HCT116 (cell line): ENCODE measurements at regions not wholly inside any gene's neighbourhood (a gene's known extent, or its start where the extent isn't known, plus 50 kb on each side); places are given as distances from the start of the nearest gene placed in this dataset.

Source experiments
- ATAC-seq: fragments of 200-7000 bp; cut with Tn5 transposase; 2 replicates; pipeline ENCODE4 v1.9.1; 2020; ENCODE audit warnings: mild to moderate bottlenecking, moderate library complexity
- BruUV-seq: library from RNA; stranded (reverse); fragments of 400-500 nt; replicated peaks from 2 replicates; lab custom pipeline; 2021; lab: Mats Ljungman, UMichigan
- CTCF ChIA-PET: fragments of 300-600 bp; sonication (Branson Sonifier 250); formaldehyde crosslinking; loops from one replicate; lab custom pipeline; 2021; ENCODE audit warnings: antibody characterized with exemption; lab: Charles Lee
- POLR2A ChIA-PET: fragments of 300-600, 350-600 bp; sonication (Branson Sonifier 250); formaldehyde crosslinking; loops from one replicate; lab custom pipeline; 2021; ENCODE audit warnings: antibody characterized with exemption; lab: Charles Lee
- RAD21 ChIA-PET, 2 experiments: fragments of 300-600 bp; sonication (Branson Sonifier 250); formaldehyde crosslinking; loops; one replicate each; lab custom pipeline; 2023; ENCODE audit warnings: low total read pairs in 2 of 2; ENCODE audit not compliant: uncharacterized antibody in 2 of 2, unreplicated experiment in 2 of 2, low non-redundant PET in 1 of 2; lab: Charles Lee
- DNase-seq: peaks from one replicate; pipeline ENCODE4 v3.0.0-alpha.2; 2010; ENCODE audit warnings: low read depth, low spot score
- H2AFZ ChIP-seq: fragments of 200-600 bp; shearing (Covaris generic), sonication (generic); 2 replicates; pipeline ENCODE4 v1.6.1; 2017; ENCODE audit warnings: low read depth, mixed run types, mixed read lengths, antibody characterized with exemption, low read length; ENCODE audit not compliant: poor library complexity, severe bottlenecking
- H3K27ac ChIP-seq: 2 replicates; pipeline ENCODE4 v1.5.1; 2012; ENCODE audit warnings: low read depth, low read length
- H3K27me3 ChIP-seq: fragments of 200-600 bp; sonication (generic); 2 replicates; pipeline ENCODE4 v1.6.1; 2016; ENCODE audit warnings: mixed run types, low read length, mixed read lengths; ENCODE audit not compliant: insufficient read depth
- H3K36me3 ChIP-seq, 2 experiments: fragments of 200-500 bp in 1 of 2; fragments of 200-600 bp in 1 of 2; sonication (Bioruptor generic) in 1 of 2; sonication (generic) in 1 of 2; 2 replicates each; pipeline versions ENCODE4 v1.5.1 to v1.6.1; 2014 to 2016; ENCODE audit warnings: low read length in 2 of 2, inconsistent platforms in 1 of 2, mixed read lengths in 1 of 2, mixed run types in 1 of 2; ENCODE audit not compliant: insufficient read depth in 2 of 2, control insufficient read depth in 1 of 2
- H3K4me1 ChIP-seq, 2 experiments: fragments of 200-600 bp in 1 of 2; sonication (generic) in 1 of 2; 2 replicates each; pipeline versions ENCODE4 v1.5.1 to v1.6.1; 2012 to 2017; ENCODE audit warnings: low read length in 2 of 2, inconsistent platforms in 1 of 2, mild to moderate bottlenecking in 1 of 2, mixed read lengths in 1 of 2, mixed run types in 1 of 2, moderate library complexity in 1 of 2; ENCODE audit not compliant: insufficient read depth in 2 of 2, control insufficient read depth in 1 of 2
- H3K4me2 ChIP-seq: fragments of 200-600 bp; sonication (generic); 2 replicates; pipeline ENCODE4 v1.6.1; 2017; ENCODE audit warnings: mixed run types, low read length, mixed read lengths
- H3K4me3 ChIP-seq, 2 experiments: fragments of 200-600 bp in 1 of 2; sonication (generic) in 1 of 2; replicated peaks in 1 of 2; 2 replicates each; pipeline ENCODE4 v1.5.1; 2011 to 2016; ENCODE audit warnings: low read length in 2 of 2, control low read depth in 1 of 2, low read depth in 1 of 2, mild to moderate bottlenecking in 1 of 2, mixed read lengths in 1 of 2, mixed run types in 1 of 2
- H3K79me2 ChIP-seq: fragments of 200-600 bp; sonication (generic); 2 replicates; pipeline ENCODE4 v1.6.1; 2017; ENCODE audit warnings: mild to moderate bottlenecking, mixed run types, low read length, moderate library complexity, mixed read lengths; ENCODE audit not compliant: insufficient read depth
- H3K9ac ChIP-seq: fragments of 200-600 bp; sonication (generic); 2 replicates; pipeline ENCODE4 v1.6.1; 2016; ENCODE audit warnings: low read length, mixed read lengths
- H3K9me2 ChIP-seq: fragments of 200-600 bp; sonication (generic), shearing (Covaris generic); 2 replicates; pipeline ENCODE4 v1.6.1; 2017; ENCODE audit warnings: mixed run types, mild to moderate bottlenecking, moderate library complexity; ENCODE audit not compliant: insufficient read depth
- H3K9me3 ChIP-seq, 2 experiments: fragments of 200-500 bp in 1 of 2; fragments of 200-600 bp in 1 of 2; sonication (Bioruptor generic) in 1 of 2; sonication (generic) in 1 of 2; 2 replicates each; pipeline ENCODE4 v1.6.1; 2014 to 2017; ENCODE audit warnings: low read length in 2 of 2, mixed read lengths in 2 of 2, inconsistent platforms in 1 of 2, low read depth in 1 of 2, mild to moderate bottlenecking in 1 of 2, mixed run types in 1 of 2, moderate library complexity in 1 of 2; ENCODE audit not compliant: control insufficient read depth in 1 of 2, insufficient read depth in 1 of 2
- H4K20me1 ChIP-seq: fragments of 200-600 bp; sonication (generic), shearing (Covaris generic); 2 replicates; pipeline ENCODE4 v1.6.1; 2017; ENCODE audit warnings: mixed run types, mild to moderate bottlenecking, moderate library complexity; ENCODE audit not compliant: insufficient read depth
- ATF3 ChIP-seq: IDR thresholded peaks from 2 replicates; pipeline ENCODE4 v1.6.1; 2012
- CBX3 ChIP-seq: IDR thresholded peaks from 2 replicates; pipeline ENCODE4 v1.6.1; 2012; ENCODE audit warnings: low read depth
- CTCF ChIP-seq, 3 experiments: fragments of 200-600 bp in 1 of 3; sonication (generic) in 1 of 3; IDR thresholded peaks in 2 of 3; conservative IDR thresholded peaks in 1 of 3; 2 replicates each; pipeline ENCODE4 v1.5.1; 2012 to 2017; ENCODE audit warnings: low read depth in 2 of 3, low read length in 2 of 3, antibody characterized with exemption in 1 of 3, borderline replicate concordance in 1 of 3, control low read depth in 1 of 3, mild to moderate bottlenecking in 1 of 3, mixed read lengths in 1 of 3, mixed run types in 1 of 3, moderate library complexity in 1 of 3; ENCODE audit not compliant: insufficient read depth in 1 of 3
- EZH2 ChIP-seq: fragments of 200-600 bp; sonication (generic); IDR thresholded peaks from 2 replicates; pipeline ENCODE4 v1.6.1; 2017; ENCODE audit warnings: antibody characterized with exemption, mixed run types
- JUND ChIP-seq: IDR thresholded peaks from 2 replicates; pipeline ENCODE4 v1.6.1; 2012
- MAX ChIP-seq: IDR thresholded peaks from 2 replicates; pipeline ENCODE4 v1.6.1; 2012
- POLR2A ChIP-seq: IDR thresholded peaks from 2 replicates; pipeline ENCODE4 v1.7.0; 2011; ENCODE audit warnings: borderline replicate concordance; ENCODE audit not compliant: insufficient read depth, insufficient read length; ENCODE audit errors: extremely low read depth
- REST ChIP-seq: IDR thresholded peaks from 2 replicates; pipeline ENCODE4 v1.6.1; 2012; ENCODE audit warnings: low read depth
- SIN3A ChIP-seq: IDR thresholded peaks from 2 replicates; pipeline ENCODE4 v1.6.1; 2012; ENCODE audit warnings: low read depth
- SP1 ChIP-seq: IDR thresholded peaks from 2 replicates; pipeline ENCODE4 v1.6.1; 2012; ENCODE audit warnings: low read depth
- SRF ChIP-seq: IDR thresholded peaks from 2 replicates; pipeline ENCODE4 v1.6.1; 2012; ENCODE audit warnings: low read depth
- ZBTB33 ChIP-seq: IDR thresholded peaks from 2 replicates; pipeline ENCODE4 v1.6.1; 2011; ENCODE audit warnings: mild to moderate bottlenecking, low read length, moderate library complexity; ENCODE audit not compliant: insufficient replicate concordance; ENCODE audit errors: extremely low read depth
- ZFX ChIP-seq: fragments of 450-650 bp; IDR thresholded peaks from 2 replicates; pipeline ENCODE4 v1.6.1; 2017
- intact Hi-C: fragments of 100-400 bp; cut with micrococcal nuclease; formaldehyde crosslinking; loops from 2 replicates; pipeline ENCODE4 v1.10.0; 2022

- TF ChIP-seq CTCF (IDR thresholded peaks at IDR 0.05 in 2 of 3, conservative IDR thresholded peaks at IDR 0.05 in 1 of 3; ENCODE audit: borderline replicate concordance in 1 of 3, insufficient read depth in 1 of 3, low read depth in 2 of 3, low read length in 2 of 3) (no peak), POLR2A (no peak), SIN3A (no peak), SP1 (no peak)
- TF ChIP-seq, all 23 proteins: peak for 0
These were observed 208.9 kb upstream of the COL8A1 start (continued) for GRCh38 chr3:99429502-99429901.

GRCh38 chr3:99425930-99426329, 212.5 kb upstream of the COL8A1 start:
- peaks cover 41% of the 10 kb centered on the region; the same call in 1 of the 2 replicates for H3K27me3 ChIP-seq
- H2AFZ ChIP-seq = no peak overlapping the region
- no peak for ATAC-seq
- CTCF ChIA-PET = no interaction called here
- no peaks in the 10 kb centered on the region for H3K79me2 ChIP-seq
- H3K4me1 ChIP-seq = no peaks in the 10 kb centered on the region
- H3K9me2 ChIP-seq = no peaks in the 10 kb centered on the region
- H4K20me1 ChIP-seq = no peaks in the 10 kb centered on the region
- no peak overlapping the region for H3K27ac ChIP-seq
- DNase-seq = no peak
- H3K9ac ChIP-seq = no peak overlapping the region
- RAD21 ChIA-PET = no interaction called here
- H3K9me3 ChIP-seq = no peaks in the 10 kb centered on the region
- no peak overlapping the region for H3K4me3 ChIP-seq
- TF ChIP-seq JUND (no peak), REST (no peak), EZH2 (no peak), ATF3 (no peak), SRF (no peak), ZFX (no peak), MAX (no peak), ZBTB33 (no peak), CBX3 (no peak)
- intact Hi-C loops = no loop called here
- BruUV-seq = no TSS peak
- POLR2A ChIA-PET = no interaction called here
- H3K4me2 ChIP-seq = no peak overlapping the region
- no peaks in the 10 kb centered on the region for H3K36me3 ChIP-seq
